ENCODE measurements at regions not wholly inside any gene's neighbourhood (a gene's known extent, or its start where the extent isn't known, plus 50 kb on each side); places are given as distances from the start of the nearest gene placed in this dataset.

- intact Hi-C loops (cut with DNase I) = no loop called here
- Histone ChIP-seq H3K4me3 (no peak overlapping the region), H3K36me3 (no peaks in the 10 kb centered on the region), H3K9me3 (no peaks in the 10 kb centered on the region), H3K27ac (no peak overlapping the region), H3K27me3 (no peaks in the 10 kb centered on the region), H3K4me1 (peaks cover 0 to 28% (median 0%) of the 10 kb centered on the region in 3 donors)
- no peak for TF ChIP-seq CTCF (IDR thresholded peaks at IDR 0.05)
- TF ChIP-seq POLR2A (IDR thresholded peaks at IDR 0.05) = no peak
- no peak for DNase-seq
- WGBS, 2 donors = 90 to 95% methylated on average over 2 of the region's 2 CpGs
These were observed 336.4 kb upstream of the CTNNB1 start for GRCh38 chr3:40862946-40863345.

GRCh38 chr3:40864146-40864782 lies 335.0 kb upstream of the CTNNB1 start:
- no peaks in the 10 kb centered on the region for H3K9me3 ChIP-seq
- H3K27ac ChIP-seq = peak overlapping the region in 1 of 4 donors; percentile 64
- no peaks in the 10 kb centered on the region for H3K36me3 ChIP-seq
- H3K27me3 ChIP-seq = no peaks in the 10 kb centered on the region
- WGBS, 2 donors = 38 to 63% methylated on average over 3 of the region's 3 CpGs
- TF ChIP-seq CTCF (IDR thresholded peaks at IDR 0.05) = no peak
- no peak for TF ChIP-seq POLR2A (IDR thresholded peaks at IDR 0.05)
- intact Hi-C loops (cut with DNase I) = no loop called here
- no peak for DNase-seq
- H3K4me1 ChIP-seq = peaks cover 0 to 30% (median 0%) of the 10 kb centered on the region in 3 donors
- H3K4me3 ChIP-seq = no peak overlapping the region

GRCh38 chr3:40864915-40865314 lies 334.4 kb upstream of the CTNNB1 start:
- no peak for TF ChIP-seq POLR2A (IDR thresholded peaks at IDR 0.05)
- no peak for TF ChIP-seq CTCF (IDR thresholded peaks at IDR 0.05)
- H3K27me3 ChIP-seq = no peaks in the 10 kb centered on the region
- WGBS, 2 donors = 58 to 74% methylated on average over 1 of the region's 1 CpG
- H3K36me3 ChIP-seq = no peaks in the 10 kb centered on the region
- DNase-seq = no peak
- H3K4me3 ChIP-seq = no peak overlapping the region
- H3K9me3 ChIP-seq = no peaks in the 10 kb centered on the region
- intact Hi-C loops (cut with DNase I) = no loop called here
- H3K27ac ChIP-seq = peak overlapping the region in 2 of 4 donors; percentile 11 to 40
- H3K4me1 ChIP-seq = peaks cover 0 to 32% (median 0%) of the 10 kb centered on the region in 3 donors

GRCh38 chr3:40867797-40868196 lies 331.5 kb upstream of the CTNNB1 start:
- TF ChIP-seq CTCF (IDR thresholded peaks at IDR 0.05) (no peak), POLR2A (IDR thresholded peaks at IDR 0.05) (no peak)
- Histone ChIP-seq H3K27me3 (no peaks in the 10 kb centered on the region), H3K4me1 (peaks cover 0 to 38% (median 0%) of the 10 kb centered on the region in 3 donors), H3K36me3 (no peaks in the 10 kb centered on the region), H3K4me3 (no peak overlapping the region), H3K27ac (no peak overlapping the region), H3K9me3 (no peaks in the 10 kb centered on the region)
- intact Hi-C loops (cut with DNase I) = no loop called here
- 96 to 100% methylated on average over 3 of the region's 3 CpGs for WGBS, 2 donors
- no peak for DNase-seq

- H3K36me3 ChIP-seq = no peaks in the 10 kb centered on the region
- intact Hi-C loops (cut with DNase I) = no loop called here
- no peak for DNase-seq
These were observed 330.3 kb upstream of the CTNNB1 start for GRCh38 chr3:40869013-40869412.

More at GRCh38 chr3:40869013-40869412, 330.3 kb upstream of the CTNNB1 start:
- Histone ChIP-seq H3K9me3 (no peaks in the 10 kb centered on the region), H3K27ac (no peak overlapping the region), H3K27me3 (no peaks in the 10 kb centered on the region), H3K4me3 (no peak overlapping the region), H3K4me1 (peaks cover 0 to 45% (median 0%) of the 10 kb centered on the region in 3 donors)
- 27 to 33% methylated on average over 3 to 4 of the region's 4 CpGs for WGBS, 2 donors
- TF ChIP-seq POLR2A (IDR thresholded peaks at IDR 0.05) = no peak
- TF ChIP-seq CTCF (IDR thresholded peaks at IDR 0.05) = no peak

All from esophagus squamous epithelium (tissue), 5 donors.